ENCODE measurements at regions not wholly inside any gene's neighbourhood (a gene's known extent, or its start where the extent isn't known, plus 50 kb on each side); places are given as distances from the start of the nearest gene placed in this dataset.

GRCh38 chr11:80886684-80887083, 1445.9 kb upstream of the TENM4 start:
- DNase-seq (ENCODE audit: low read depth in 2 of 2, low spot score in 1 of 2), result no peak

DNA sequence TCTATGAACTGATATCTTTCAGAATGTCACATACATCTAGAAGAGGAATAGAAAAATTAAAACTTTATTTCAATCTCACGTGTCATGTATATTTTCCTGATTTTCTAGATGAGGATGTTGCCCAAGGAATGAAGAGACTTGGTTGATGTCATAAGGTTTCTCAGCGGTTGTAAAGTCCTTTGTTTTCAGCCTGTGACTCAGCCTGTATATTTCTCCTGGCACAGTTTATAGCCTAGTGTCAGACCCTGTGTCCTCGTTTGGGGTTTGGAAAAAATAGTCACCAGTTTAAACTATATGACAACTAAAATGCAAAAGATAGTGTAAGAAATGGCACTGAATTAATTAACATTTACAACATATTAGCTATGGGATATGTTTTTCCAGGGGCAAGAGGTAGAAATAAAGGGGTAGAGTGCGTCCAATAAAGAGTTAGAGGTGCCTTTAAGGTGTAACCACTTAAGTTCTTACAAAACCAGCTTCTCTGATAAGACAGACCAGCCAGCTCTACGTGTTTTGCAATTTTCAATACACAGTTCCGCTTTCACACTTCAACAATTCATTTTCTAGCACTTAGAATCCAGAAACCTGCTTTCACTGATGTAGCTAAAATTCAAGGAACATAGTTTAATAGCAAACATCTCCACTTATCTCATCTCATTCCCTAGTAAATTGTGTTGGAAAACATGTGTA, 1432.6 kb upstream of the TENM4 start:
- DNase-seq (ENCODE audit: low read depth in 2 of 2, low spot score in 1 of 2), result no peak

GRCh38 chr11:80872116-80872728, 1431.4 kb upstream of the TENM4 start:
- DNase-seq (ENCODE audit: low read depth in 2 of 2, low spot score in 1 of 2), result no peak

- DNase-seq (ENCODE audit: low read depth in 2 of 2, low spot score in 1 of 2), result no peak
Measured at GRCh38 chr11:80868831-80869230, 1428.0 kb upstream of the TENM4 start.

DNA sequence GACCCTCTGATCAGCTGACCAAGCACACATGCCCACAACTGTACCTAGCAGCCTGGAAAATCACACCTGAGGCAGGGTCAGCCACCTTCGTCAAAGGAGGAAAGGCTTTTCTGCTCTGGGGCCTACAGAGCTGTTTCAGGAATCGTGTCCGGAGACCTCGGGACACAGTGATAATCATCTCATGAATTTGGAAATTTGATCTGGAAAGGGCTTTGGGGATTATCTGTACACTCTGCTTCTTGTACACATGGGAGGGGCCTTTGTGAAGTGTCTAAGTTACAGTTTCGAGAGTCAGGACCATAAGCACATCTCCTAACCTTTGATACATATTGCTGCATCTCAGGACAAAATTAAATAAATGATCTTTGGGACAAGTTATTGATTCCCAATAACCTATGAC, 1421.2 kb upstream of the TENM4 start:
- DNase-seq (ENCODE audit: low read depth in 2 of 2, low spot score in 1 of 2), result no peak

DNA sequence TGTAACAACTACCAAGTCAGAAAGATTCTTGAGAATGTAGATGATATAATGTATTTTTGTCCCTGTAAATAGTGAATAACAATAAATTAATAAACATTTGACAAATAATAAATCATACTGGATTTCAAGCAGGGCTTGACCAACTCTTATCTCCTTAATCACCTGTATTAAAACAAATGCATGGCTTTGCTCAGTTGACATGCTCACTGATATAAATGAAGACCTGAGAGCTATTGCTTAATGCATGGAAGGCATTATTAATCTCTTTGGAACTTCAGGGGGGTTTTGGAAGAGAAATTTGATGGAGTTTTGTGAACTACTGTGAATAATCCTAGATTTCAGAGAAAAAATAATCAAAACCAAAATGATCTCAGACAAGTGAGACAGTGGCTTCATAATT, 1420.4 kb upstream of the TENM4 start:
- no peak for DNase-seq (ENCODE audit: low read depth in 2 of 2, low spot score in 1 of 2)

DNA sequence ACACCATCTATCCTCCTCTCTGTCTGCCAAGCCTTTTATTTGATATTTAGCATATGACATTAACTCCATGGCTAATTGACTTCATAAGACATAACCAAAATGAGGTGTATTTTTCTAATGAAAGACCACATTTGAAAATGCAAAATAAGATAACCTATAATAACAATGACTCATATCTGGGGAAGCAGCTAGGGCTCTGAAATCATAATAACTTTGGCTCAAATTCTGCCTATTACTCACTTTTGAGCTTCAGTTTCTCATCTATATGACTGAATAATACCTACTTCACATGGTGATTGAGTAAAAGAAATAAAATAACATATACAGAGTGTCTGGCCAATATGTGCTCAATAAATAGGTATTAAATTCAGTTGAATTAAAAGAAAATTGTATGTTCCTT, 1419.8 kb upstream of the TENM4 start:
- no peak for DNase-seq (ENCODE audit: low read depth in 2 of 2, low spot score in 1 of 2)

GRCh38 chr11:80856066-80856465, 1415.2 kb upstream of the TENM4 start:
- no peak for DNase-seq (ENCODE audit: low read depth in 2 of 2, low spot score in 1 of 2)

- DNase-seq (ENCODE audit: low read depth in 2 of 2, low spot score in 1 of 2), result no peak
Measured at GRCh38 chr11:80855426-80855825, 1414.6 kb upstream of the TENM4 start.

DNA sequence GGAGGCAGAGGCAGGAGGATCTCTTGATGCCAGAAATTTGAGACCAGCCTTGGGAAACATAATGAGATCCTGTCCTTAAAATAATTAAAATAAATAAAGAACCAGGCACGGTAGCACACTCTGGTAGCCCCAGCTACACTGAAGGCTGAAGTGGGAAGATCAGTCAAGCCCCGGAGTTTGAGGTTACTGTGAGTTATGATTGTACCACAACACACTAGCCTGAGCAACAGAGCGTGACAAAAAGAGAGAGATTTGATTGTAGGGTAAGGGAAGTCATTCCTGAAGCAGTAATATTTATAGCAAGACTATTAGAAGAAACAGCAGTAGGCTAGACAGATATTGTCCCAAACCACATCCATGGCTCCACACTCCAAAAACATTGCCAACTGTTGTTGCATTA, 1408.4 kb upstream of the TENM4 start:
- no peak for DNase-seq (ENCODE audit: low read depth in 2 of 2, low spot score in 1 of 2)

DNA sequence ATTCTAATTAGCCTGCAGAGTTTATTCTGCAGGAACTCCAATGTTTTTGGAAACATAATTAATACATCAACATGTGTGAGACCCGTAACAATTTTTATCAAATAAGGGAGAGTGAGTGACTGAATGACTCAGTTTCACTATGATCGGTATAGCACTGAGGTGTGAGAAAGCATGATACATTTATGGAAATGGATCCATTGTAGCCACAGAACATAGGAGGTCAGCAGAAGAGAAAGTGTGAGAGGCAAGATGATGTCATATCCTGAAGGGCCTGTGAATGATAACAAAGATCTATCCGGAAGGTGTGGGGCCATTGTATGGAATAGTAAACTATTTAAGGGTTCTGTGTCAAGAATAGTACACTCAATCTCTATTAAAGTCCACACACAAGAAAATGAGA, 1406.1 kb upstream of the TENM4 start:
- no peak for DNase-seq (ENCODE audit: low read depth in 2 of 2, low spot score in 1 of 2)

DNA sequence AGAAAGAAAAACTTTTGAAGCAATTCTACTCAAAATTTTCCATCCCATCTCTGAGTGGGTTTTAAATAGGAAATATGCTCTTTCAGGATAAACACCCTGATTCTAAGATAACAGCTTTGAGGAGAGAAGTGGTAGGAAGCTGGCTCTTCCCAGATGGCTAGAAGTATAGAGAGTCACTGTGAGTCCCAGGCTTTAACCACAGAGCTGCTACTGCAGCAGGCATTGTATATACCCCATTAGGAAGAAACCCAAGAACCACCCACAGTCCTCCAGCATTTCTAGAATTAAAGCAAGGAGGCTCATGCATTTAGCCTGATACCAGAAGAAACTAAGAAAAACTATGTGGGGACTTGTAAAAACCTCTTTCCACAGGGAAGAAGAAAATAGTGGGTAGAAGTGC, 1405.6 kb upstream of the TENM4 start:
- no peak for DNase-seq (ENCODE audit: low read depth in 2 of 2, low spot score in 1 of 2)

DNA sequence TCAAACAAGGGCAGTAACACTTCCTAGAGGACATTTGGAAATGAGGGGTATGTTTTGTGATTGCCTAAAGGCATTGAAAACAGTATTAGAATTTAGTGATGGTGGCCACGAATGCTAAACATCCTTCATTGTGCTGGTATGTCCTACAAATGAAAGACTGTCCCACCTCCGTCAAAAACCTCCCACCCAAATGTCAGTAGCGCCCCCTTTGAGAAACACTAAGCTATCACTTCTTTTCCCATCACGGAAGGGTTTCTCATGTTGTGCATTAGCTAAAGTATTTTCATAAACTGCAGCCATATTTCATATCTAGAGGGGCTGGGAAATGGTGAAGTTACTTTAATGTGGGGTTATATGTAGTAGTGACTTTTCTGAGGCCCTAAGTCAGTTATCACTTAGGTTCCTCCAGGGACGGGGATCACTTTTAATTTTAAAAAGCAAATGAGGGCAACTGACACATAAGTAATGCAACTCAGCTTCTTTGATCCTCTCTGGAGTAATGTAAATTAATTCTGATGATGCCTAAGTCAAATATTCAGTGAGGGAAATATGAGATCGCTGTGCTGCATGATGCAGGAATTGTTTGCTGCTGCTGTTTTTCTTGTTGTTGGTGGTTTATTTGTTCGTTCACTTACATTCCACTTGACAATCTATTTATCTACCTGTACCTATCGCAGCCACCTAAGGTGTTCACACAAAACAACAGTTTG, 1403.4 kb upstream of the TENM4 start:
- DNase-seq (ENCODE audit: low read depth in 2 of 2, low spot score in 1 of 2), result no peak

- DNase-seq (ENCODE audit: low read depth in 2 of 2, low spot score in 1 of 2), result no peak
Measured at GRCh38 chr11:80843266-80843974, 1402.6 kb upstream of the TENM4 start.

- no peak for DNase-seq (ENCODE audit: low read depth in 2 of 2, low spot score in 1 of 2)
Measured at GRCh38 chr11:80842246-80842645, 1401.4 kb upstream of the TENM4 start.

DNA sequence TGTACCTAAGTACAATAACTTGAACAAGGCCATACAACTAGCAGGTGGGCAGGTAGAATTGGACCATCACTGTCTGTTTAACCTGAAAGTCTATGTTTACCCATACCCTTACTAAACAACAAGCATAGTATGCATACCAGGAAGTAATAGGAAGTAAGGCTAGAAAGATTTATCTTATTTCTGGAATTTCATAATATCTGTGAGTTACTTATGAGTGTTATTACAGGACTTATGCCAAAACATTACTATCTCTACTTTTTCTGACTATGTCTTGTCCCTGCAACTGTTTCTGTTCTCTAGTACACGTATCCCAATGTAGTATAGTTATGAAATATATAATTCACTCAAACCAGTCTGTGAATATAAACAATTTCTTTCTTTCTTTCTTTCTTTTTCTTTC, 1400.8 kb upstream of the TENM4 start:
- no peak for DNase-seq (ENCODE audit: low read depth in 2 of 2, low spot score in 1 of 2)

DNA sequence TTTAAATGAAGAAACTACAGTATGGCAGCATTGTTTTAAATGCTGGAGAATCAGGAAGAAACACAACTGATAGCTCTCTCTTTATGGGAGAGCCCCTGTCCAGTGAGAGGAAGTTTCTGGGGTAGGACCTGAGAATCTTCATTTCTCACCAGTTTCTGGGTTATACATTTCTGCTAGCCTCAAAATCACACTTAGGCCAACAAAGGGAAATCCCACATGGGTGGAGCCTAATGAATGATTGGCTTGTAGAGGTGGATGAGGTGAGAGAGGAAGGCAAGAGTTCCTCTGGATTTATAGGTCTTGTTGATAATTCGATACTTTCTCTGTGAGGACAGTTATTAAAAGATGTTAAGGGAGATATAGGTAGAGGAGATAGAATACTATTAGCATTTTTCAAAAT, 1397.3 kb upstream of the TENM4 start:
- no peak for DNase-seq (ENCODE audit: low read depth in 2 of 2, low spot score in 1 of 2)

GRCh38 chr11:80837051-80837450, 1396.2 kb upstream of the TENM4 start:
- DNase-seq (ENCODE audit: low read depth in 2 of 2, low spot score in 1 of 2), result no peak

GRCh38 chr11:80831374-80831773, 1390.5 kb upstream of the TENM4 start:
- no peak for DNase-seq (ENCODE audit: low read depth in 2 of 2, low spot score in 1 of 2)

- DNase-seq (ENCODE audit: low read depth in 2 of 2, low spot score in 1 of 2), result no peak
Measured at GRCh38 chr11:80827781-80828180, 1387.0 kb upstream of the TENM4 start.

GRCh38 chr11:80826808-80827207, 1386.0 kb upstream of the TENM4 start:
- DNase-seq (ENCODE audit: low read depth in 2 of 2, low spot score in 1 of 2), result no peak

DNA sequence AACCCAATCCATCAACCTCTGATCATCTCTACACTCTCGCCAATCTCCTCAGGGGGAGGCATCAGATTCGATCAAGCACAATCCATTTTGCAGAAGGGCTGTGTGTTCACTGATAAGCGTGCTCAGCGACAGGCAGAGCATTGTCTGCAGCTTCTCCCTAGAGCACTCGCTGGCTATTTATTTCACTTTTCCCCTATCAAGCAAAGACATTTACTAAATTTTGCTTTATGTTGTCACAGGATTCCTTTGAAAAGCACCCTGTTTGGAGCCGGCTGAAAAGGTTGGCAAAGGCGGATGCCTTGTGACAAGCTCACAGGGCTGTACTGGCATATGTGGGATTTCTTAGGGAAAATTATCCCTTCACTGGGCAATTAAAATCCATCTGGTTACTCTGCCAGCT, 1381.5 kb upstream of the TENM4 start:
- DNase-seq (ENCODE audit: low read depth in 2 of 2, low spot score in 1 of 2), result no peak
